ENCODE measurements at regions not wholly inside any gene's neighbourhood (a gene's known extent, or its start where the extent isn't known, plus 50 kb on each side); places are given as distances from the start of the nearest gene placed in this dataset.

GRCh38 chr4:155603360-155603891 is 63.2 kb upstream of the GUCY1A1 start:
- TF ChIP-seq YY1 (IDR thresholded peaks at IDR 0.05; ENCODE audit: insufficient read depth, insufficient read length) (no peak), ZNF274 (IDR thresholded peaks at IDR 0.05; ENCODE audit: low read depth, low read length) (no peak)
